ENCODE measurements at regions not wholly inside any gene's neighbourhood (a gene's known extent, or its start where the extent isn't known, plus 50 kb on each side); places are given as distances from the start of the nearest gene placed in this dataset.

DNA sequence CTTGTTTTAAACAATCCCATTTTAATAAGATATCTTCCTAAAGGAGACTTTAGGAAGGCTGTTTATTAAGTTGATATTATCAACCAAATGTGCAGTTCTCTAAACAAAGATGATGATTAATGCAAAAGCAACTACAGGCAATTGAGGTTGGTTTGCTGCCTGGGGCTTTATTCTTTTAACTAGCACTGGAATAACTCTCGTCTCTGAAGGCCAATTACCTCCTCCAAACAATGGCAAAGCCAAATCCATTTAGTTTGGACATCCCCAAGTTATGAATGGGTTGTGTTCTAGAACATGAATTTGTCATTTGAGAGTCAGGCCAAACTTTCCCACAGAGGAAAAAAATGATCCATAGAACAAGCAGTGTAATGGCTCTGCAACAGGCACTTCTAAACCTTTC lies 114.1 kb downstream of the SLC16A9 start:
- no peak for FAIRE-seq
- TF ChIP-seq POLR2A (IDR thresholded peaks at IDR 0.05; ENCODE audit: low read depth, low read length) = no peak
- TF ChIP-seq TAF1 (IDR thresholded peaks at IDR 0.05; ENCODE audit: borderline replicate concordance, low read depth, low read length) = no peak
- TF ChIP-seq POLR2AphosphoS5 (IDR thresholded peaks at IDR 0.05; ENCODE audit: low read depth, low read length) = no peak
- no peak for DNase-seq (ENCODE audit: insufficient read length)

DNA sequence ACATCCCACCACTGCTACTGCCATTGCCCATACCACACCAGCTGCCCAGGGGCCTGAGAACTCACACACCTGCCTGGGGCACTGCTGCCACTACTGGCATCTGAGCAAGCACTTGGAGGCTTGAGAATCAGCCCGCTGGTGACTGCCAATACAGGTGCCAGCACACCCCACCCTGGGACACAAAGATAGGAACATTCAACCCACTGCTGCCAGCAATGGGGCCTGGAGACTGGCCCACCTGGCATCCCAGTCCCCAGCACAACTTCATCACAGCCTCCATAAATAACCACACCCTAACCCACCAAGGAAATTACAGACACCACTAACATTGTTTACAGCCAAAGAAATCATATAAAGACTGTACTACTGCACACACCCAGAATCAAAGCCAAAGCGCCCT lies 115.9 kb downstream of the SLC16A9 start:
- TF ChIP-seq POLR2A (IDR thresholded peaks at IDR 0.05; ENCODE audit: low read depth, low read length) = no peak
- no peak for TF ChIP-seq POLR2AphosphoS5 (IDR thresholded peaks at IDR 0.05; ENCODE audit: low read depth, low read length)
- TF ChIP-seq TAF1 (IDR thresholded peaks at IDR 0.05; ENCODE audit: borderline replicate concordance, low read depth, low read length) = no peak
- no peak for FAIRE-seq
- no peak for DNase-seq (ENCODE audit: insufficient read length)

DNA sequence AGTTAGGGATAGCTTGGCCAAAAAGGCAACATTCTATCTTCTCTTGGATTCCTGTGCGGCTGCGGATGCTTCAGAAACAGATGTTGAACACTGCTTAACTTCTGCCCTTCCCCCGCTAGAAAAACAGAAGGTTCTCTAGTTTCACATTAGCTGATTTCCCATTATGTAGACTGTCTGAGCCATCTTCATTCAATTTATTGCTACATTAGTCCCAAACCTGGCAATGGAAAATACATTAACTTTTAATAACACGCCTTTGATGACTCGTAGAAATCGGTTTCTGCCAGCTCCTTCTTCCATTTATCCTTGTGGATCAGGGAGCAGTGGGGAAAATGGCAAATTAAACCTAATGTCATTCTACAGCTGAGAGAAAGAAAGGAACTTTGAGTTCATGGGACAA lies 119.9 kb downstream of the SLC16A9 start:
- TF ChIP-seq POLR2A (IDR thresholded peaks at IDR 0.05; ENCODE audit: low read depth, low read length) (no peak), POLR2AphosphoS5 (IDR thresholded peaks at IDR 0.05; ENCODE audit: low read depth, low read length) (no peak), TAF1 (IDR thresholded peaks at IDR 0.05; ENCODE audit: borderline replicate concordance, low read depth, low read length) (no peak)
- no peak for FAIRE-seq
- DNase-seq (ENCODE audit: insufficient read length) = no peak

DNA sequence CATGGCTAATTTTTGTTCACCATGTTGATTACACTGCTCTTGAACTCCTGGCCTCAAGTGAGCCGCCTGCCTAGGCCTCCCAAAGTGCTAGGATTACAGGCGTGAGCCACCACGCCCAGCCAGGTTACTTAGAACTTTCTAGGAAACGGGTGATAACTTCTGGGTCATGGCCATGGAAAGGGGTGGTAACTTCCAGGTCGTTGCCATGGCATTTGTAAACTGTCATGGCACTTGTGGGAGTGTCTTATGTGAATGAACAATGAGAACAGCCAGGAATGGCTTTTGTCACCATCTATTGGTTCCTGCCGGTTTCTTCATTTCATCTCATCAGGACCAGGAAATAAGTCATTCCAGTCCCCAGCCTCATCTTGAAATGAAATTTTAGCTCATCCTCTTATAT lies 120.9 kb downstream of the SLC16A9 start:
- FAIRE-seq = no peak
- no peak for DNase-seq (ENCODE audit: insufficient read length)
- TF ChIP-seq TAF1 (IDR thresholded peaks at IDR 0.05; ENCODE audit: borderline replicate concordance, low read depth, low read length) (no peak), POLR2AphosphoS5 (IDR thresholded peaks at IDR 0.05; ENCODE audit: low read depth, low read length) (no peak), POLR2A (IDR thresholded peaks at IDR 0.05; ENCODE audit: low read depth, low read length) (no peak)

DNA sequence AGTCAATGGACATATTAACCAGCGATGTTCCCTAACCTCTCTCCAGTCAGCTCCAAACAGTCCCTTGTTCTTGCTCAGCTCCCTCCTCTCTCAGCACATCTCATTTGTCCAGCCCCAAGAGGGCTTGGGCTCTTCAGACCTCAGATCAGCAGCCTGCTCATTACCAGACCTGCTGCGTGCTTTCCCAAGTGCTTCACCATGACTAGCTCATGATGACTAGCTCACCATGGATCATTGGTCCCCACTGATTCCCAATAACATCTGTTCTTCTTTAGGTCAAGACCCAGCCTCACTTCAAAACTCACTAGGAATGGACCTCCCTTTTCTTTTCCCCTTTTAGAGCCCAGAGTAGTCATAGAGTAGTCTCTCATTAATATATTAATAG lies 121.9 kb downstream of the SLC16A9 start:
- DNase-seq (ENCODE audit: insufficient read length) (no peak), FAIRE-seq (no peak)
- TF ChIP-seq TAF1 (IDR thresholded peaks at IDR 0.05; ENCODE audit: borderline replicate concordance, low read depth, low read length) = no peak
- TF ChIP-seq POLR2A (IDR thresholded peaks at IDR 0.05; ENCODE audit: low read depth, low read length) = no peak
- no peak for TF ChIP-seq POLR2AphosphoS5 (IDR thresholded peaks at IDR 0.05; ENCODE audit: low read depth, low read length)

DNA sequence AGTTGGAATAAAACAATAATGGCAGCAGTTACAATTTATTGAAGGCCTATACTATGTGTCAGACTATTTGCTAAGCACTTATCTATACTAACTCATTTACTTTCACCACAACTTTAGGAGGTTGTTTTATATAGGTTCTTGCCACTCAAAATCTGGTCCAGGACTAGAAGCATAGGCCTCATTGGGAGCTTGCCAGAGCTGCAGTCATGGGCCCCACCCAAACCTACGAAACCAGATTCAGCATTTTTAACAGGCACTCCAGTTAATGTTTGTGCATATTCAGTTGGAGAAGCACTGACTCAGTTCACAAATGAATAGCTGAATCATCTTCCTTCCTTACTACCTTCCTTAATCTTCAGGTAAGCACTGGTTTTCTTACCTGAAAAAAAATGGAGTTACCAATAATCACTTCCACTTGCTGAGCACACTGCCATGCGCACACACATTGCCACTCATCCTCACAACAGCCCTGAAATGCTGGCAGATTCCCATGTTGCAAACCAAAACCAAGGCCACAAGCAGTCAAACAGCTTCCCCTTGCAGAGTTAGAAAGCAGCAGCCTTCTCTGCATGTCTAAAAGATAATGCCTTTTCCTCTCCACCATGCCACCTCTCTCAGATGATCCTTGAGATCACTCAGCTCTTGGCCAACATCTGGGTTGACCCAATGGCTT lies 122.4 kb downstream of the SLC16A9 start:
- FAIRE-seq = no peak
- TF ChIP-seq POLR2A (IDR thresholded peaks at IDR 0.05; ENCODE audit: low read depth, low read length) = no peak
- no peak for TF ChIP-seq POLR2AphosphoS5 (IDR thresholded peaks at IDR 0.05; ENCODE audit: low read depth, low read length)
- TF ChIP-seq TAF1 (IDR thresholded peaks at IDR 0.05; ENCODE audit: borderline replicate concordance, low read depth, low read length) = no peak
- DNase-seq (ENCODE audit: insufficient read length) = no peak

DNA sequence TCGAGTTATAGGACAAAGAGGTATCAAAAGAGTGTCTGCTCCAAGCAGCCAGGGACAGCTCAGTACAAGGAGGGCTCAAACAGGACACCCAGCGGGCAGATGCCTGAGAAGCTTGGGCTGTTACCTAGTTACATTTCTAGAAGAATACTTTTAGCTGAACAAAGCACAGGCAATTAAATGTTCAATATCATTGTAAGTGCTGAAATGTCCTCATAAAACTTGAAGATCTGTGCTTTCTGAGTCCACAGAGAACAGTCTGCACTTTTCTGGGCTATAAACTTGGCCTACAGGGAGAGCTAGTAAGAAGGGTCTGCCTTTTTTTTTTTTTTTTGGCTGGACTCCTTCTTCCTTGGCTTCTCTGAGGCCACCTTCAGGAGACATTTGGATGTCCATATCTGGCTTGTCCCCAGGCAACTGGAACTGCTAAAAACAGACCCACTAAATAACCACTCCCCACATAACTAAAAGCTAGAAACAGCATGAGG lies 123.2 kb downstream of the SLC16A9 start:
- TF ChIP-seq TAF1 (IDR thresholded peaks at IDR 0.05; ENCODE audit: borderline replicate concordance, low read depth, low read length) (no peak), POLR2A (IDR thresholded peaks at IDR 0.05; ENCODE audit: low read depth, low read length) (no peak), POLR2AphosphoS5 (IDR thresholded peaks at IDR 0.05; ENCODE audit: low read depth, low read length) (no peak)
- no peak for FAIRE-seq
- DNase-seq (ENCODE audit: insufficient read length) = no peak

DNA sequence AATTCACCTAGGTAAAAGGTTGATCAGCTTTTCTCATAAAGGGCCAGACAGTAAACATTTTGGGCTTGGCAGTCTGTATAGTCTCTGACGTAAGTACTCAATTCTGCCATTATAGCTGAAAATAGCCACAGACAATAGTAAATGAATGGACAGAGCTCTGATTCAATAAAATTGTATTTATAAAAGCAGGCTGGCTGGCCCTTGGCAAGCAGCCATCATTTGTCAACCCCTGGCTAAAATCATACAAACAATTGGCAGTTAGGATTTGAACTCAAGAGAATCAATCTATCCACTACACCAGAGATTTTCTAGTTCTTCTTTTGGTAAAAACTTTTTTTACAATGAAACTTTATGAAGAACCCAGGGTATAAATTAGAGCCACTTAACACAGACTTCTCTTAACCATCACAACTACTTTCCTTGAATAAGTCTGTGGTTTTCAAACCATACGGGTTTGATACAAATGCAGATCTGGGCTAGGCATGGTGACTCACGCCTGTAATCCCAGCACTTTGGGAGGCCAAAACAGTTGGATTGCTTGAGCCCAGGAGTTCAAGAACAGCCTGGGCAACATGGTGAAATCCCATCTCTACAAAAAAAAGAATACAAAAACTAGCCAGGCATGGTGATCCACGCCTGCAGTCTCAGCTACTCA lies 124.5 kb downstream of the SLC16A9 start:
- TF ChIP-seq POLR2A (IDR thresholded peaks at IDR 0.05; ENCODE audit: low read depth, low read length) = no peak
- DNase-seq (ENCODE audit: insufficient read length) = no peak
- no peak for FAIRE-seq

DNA sequence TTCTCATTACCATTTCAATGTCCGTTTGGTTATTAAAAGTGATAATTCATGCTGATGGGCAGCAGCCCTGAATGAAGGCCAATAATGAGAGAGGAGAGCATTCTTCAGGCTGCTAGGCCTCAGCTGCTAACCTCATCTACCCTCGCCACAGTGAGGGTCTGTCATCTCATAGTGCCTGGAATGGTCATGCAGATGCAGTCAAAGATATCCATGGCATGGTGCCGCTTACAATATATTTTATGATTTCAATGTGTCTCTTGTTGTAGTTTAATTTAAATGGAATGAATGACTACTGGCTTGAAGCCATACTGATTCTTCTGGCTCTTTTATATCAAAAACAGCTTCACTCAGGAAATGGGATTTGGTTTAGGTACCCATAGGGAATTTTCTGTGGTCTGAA lies 126.9 kb downstream of the SLC16A9 start:
- FAIRE-seq = no peak
- TF ChIP-seq POLR2AphosphoS5 (IDR thresholded peaks at IDR 0.05; ENCODE audit: low read depth, low read length) = no peak
- TF ChIP-seq POLR2A (IDR thresholded peaks at IDR 0.05; ENCODE audit: low read depth, low read length) = no peak
- no peak for TF ChIP-seq TAF1 (IDR thresholded peaks at IDR 0.05; ENCODE audit: borderline replicate concordance, low read depth, low read length)

DNA sequence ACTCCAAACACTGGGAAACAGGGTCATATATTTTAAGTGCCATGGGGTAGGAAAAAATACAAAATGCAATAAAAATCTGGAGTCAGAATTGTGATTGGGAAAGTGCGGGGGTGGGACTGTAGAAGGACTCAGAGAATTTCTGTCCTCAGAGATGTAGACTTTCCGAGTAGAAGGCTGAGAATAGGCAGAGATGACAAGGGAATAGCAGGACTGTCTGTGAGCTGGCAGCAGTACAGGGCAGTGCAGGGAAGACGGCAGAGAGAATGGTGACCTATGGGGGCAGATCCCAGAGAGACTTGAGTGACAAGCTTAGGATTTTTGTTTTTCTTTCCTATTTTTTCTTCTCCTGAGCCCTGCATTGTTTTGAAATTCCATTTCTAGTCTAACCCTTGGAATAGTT lies 127.6 kb downstream of the SLC16A9 start:
- DNase-seq (ENCODE audit: insufficient read length) (no peak), FAIRE-seq (no peak)
- TF ChIP-seq POLR2A (IDR thresholded peaks at IDR 0.05; ENCODE audit: low read depth, low read length) (no peak), TAF1 (IDR thresholded peaks at IDR 0.05; ENCODE audit: borderline replicate concordance, low read depth, low read length) (no peak)

More for the DNA sequence above, 126.9 kb downstream of the SLC16A9 start:
- no peak for DNase-seq (ENCODE audit: insufficient read length)

DNA sequence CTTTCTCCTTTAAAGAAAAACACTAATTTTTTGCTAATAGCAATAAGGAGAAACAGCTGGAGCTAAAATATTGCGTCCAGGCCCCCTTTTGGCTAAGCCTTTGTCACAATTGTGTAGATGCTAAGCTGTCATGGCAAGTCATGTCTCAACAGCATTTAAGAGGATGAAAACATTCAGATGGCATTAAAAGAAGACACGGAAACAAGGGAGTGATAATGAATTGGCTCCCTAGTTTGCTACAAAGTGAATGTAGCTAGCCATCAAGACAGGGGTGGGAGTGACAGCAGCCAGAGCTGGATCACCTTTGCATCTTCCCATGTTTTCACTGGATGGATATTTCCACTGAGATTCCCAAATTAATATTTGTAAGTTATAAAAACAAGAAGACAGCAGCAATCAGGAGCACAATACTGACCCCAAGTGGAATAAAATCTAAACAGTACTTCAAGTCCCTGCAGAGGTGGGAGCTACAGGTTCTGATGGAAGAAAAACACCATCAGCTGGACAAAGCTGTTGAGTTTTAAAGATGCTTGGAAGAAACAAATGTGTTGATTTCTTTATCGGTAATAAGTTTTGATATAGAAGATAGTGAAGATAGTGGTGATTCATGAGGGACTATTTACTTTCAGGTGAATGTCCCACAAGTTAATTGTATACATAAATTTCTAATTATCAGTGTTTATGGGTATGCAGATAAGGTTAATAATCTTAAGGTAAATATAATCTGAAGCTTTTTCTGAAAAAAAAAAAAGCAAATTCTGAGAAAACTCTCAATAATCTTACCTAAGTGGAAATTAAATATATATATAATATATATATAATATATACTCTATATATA lies 129.4 kb downstream of the SLC16A9 start:
- DNase-seq (ENCODE audit: insufficient read length) = no peak
- no peak for FAIRE-seq
- TF ChIP-seq TAF1 (IDR thresholded peaks at IDR 0.05; ENCODE audit: borderline replicate concordance, low read depth, low read length) (no peak), POLR2A (IDR thresholded peaks at IDR 0.05; ENCODE audit: low read depth, low read length) (no peak), POLR2AphosphoS5 (IDR thresholded peaks at IDR 0.05; ENCODE audit: low read depth, low read length) (no peak)

Data from GM12892 (cell line).